GM12874 (cell line): ENCODE measurements at regions not wholly inside any gene's neighbourhood (a gene's known extent, or its start where the extent isn't known, plus 50 kb on each side); places are given as distances from the start of the nearest gene placed in this dataset.

Source experiments
- CTCF ChIP-seq: IDR thresholded peaks from 2 replicates; pipeline ENCODE4 v1.5.1; 2011; ENCODE audit warnings: low read depth, mild to moderate bottlenecking, control low read depth, low read length, moderate library complexity; ENCODE audit not compliant: insufficient read depth

- TF ChIP-seq CTCF, result no peak
Observed at GRCh38 chr9:89724659-89725058, 119.8 kb downstream of the GADD45G start.

GRCh38 chr9:89725271-89725670 lies 120.5 kb downstream of the GADD45G start:
- TF ChIP-seq CTCF, result no peak

GRCh38 chr9:89729954-89730530 lies 125.2 kb downstream of the GADD45G start:
- no peak for TF ChIP-seq CTCF

GRCh38 chr9:89730715-89731114 lies 125.9 kb downstream of the GADD45G start:
- TF ChIP-seq CTCF, result no peak

- TF ChIP-seq CTCF, result no peak
Observed at GRCh38 chr9:89731262-89732182, 126.7 kb downstream of the GADD45G start.

- TF ChIP-seq CTCF, result no peak
Observed at GRCh38 chr9:89732295-89732938, 127.6 kb downstream of the GADD45G start.

- no peak for TF ChIP-seq CTCF
Observed at GRCh38 chr9:89732939-89733324, 128.1 kb downstream of the GADD45G start.
